LNCaP clone FGC (cell line): ENCODE measurements at regions not wholly inside any gene's neighbourhood (a gene's known extent, or its start where the extent isn't known, plus 50 kb on each side); places are given as distances from the start of the nearest gene placed in this dataset.

ENCODE experiments used
- DNase-seq: peaks from one replicate; pipeline ENCODE4 v3.0.0-alpha.2; 2011; ENCODE audit warnings: low read depth
- H3K4me3 ChIP-seq: 2 replicates; pipeline ENCODE4 v1.5.1; 2011; ENCODE audit warnings: mild to moderate bottlenecking, low read depth, low read length, control low read depth
- CTCF ChIP-seq: IDR thresholded peaks from 2 replicates; pipeline ENCODE4 v1.5.1; 2012; ENCODE audit warnings: mild to moderate bottlenecking; ENCODE audit not compliant: control insufficient read depth, insufficient read depth; ENCODE audit errors: extremely low read depth

- DNase-seq: no peak
- no peak overlapping the region for H3K4me3 ChIP-seq
- TF ChIP-seq CTCF: no peak
These were observed 171.2 kb upstream of the NWD2 start for GRCh38 chr4:37073226-37073840.

- DNase-seq: no peak
- TF ChIP-seq CTCF: no peak
- no peak overlapping the region for H3K4me3 ChIP-seq
These were observed 161.6 kb upstream of the NWD2 start for GRCh38 chr4:37082912-37083311.

GRCh38 chr4:37095925-37096324 lies 148.6 kb upstream of the NWD2 start:
- H3K4me3 ChIP-seq: no peak overlapping the region
- DNase-seq: no peak
- TF ChIP-seq CTCF: no peak

GRCh38 chr4:37101182-37101581 lies 143.4 kb upstream of the NWD2 start:
- no peak overlapping the region for H3K4me3 ChIP-seq
- no peak for DNase-seq
- TF ChIP-seq CTCF: no peak

- DNase-seq: no peak
- no peak for TF ChIP-seq CTCF
- H3K4me3 ChIP-seq: no peak overlapping the region
These were observed 142.9 kb upstream of the NWD2 start for GRCh38 chr4:37101686-37102085.

GRCh38 chr4:37109756-37110155 lies 134.8 kb upstream of the NWD2 start:
- no peak for DNase-seq
- no peak overlapping the region for H3K4me3 ChIP-seq
- no peak for TF ChIP-seq CTCF

- TF ChIP-seq CTCF: no peak
- H3K4me3 ChIP-seq: no peak overlapping the region
- DNase-seq: no peak
These were observed 119.7 kb upstream of the NWD2 start for GRCh38 chr4:37124800-37125199.
